PC-3 (cell line): ENCODE measurements at regions not wholly inside any gene's neighbourhood (a gene's known extent, or its start where the extent isn't known, plus 50 kb on each side); places are given as distances from the start of the nearest gene placed in this dataset.

Experiments
- EZH2 ChIP-seq: fragments of 300-600 bp; sonication (generic); IDR thresholded peaks from one replicate; pipeline ENCODE4 v1.6.1; 2017; ENCODE audit warnings: antibody characterized with exemption, mild to moderate bottlenecking, low read length; ENCODE audit not compliant: unreplicated experiment
- EZH2phosphoT487 ChIP-seq: fragments of 300-600 bp; sonication (generic); IDR thresholded peaks from 2 replicates; pipeline ENCODE4 v1.6.1; 2018; ENCODE audit warnings: mild to moderate bottlenecking, antibody characterized with exemption, low read length, borderline replicate concordance
- TF ChIP-seq, protein P1 (sequence below): fragments of 300-600 bp; sonication (generic); conservative IDR thresholded peaks from 2 replicates; pipeline ENCODE4 v1.5.1; 2017; ENCODE audit warnings: antibody characterized with exemption, low read depth, mild to moderate bottlenecking, low read length

GRCh38 chr12:64560396-64561301 lies 49.6 kb upstream of the RASSF3 start:
- TF ChIP-seq, protein P1, sequence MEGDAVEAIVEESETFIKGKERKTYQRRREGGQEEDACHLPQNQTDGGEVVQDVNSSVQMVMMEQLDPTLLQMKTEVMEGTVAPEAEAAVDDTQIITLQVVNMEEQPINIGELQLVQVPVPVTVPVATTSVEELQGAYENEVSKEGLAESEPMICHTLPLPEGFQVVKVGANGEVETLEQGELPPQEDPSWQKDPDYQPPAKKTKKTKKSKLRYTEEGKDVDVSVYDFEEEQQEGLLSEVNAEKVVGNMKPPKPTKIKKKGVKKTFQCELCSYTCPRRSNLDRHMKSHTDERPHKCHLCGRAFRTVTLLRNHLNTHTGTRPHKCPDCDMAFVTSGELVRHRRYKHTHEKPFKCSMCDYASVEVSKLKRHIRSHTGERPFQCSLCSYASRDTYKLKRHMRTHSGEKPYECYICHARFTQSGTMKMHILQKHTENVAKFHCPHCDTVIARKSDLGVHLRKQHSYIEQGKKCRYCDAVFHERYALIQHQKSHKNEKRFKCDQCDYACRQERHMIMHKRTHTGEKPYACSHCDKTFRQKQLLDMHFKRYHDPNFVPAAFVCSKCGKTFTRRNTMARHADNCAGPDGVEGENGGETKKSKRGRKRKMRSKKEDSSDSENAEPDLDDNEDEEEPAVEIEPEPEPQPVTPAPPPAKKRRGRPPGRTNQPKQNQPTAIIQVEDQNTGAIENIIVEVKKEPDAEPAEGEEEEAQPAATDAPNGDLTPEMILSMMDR, result no peak
- no peak for TF ChIP-seq EZH2
- no peak for TF ChIP-seq EZH2phosphoT487
